OCI-LY3 (cell line): ENCODE measurements at regions not wholly inside any gene's neighbourhood (a gene's known extent, or its start where the extent isn't known, plus 50 kb on each side); places are given as distances from the start of the nearest gene placed in this dataset.

ENCODE experiments used
- H2AFZ ChIP-seq: fragments of 200-600, 300-600 bp; shearing (Covaris generic); 2 replicates; pipeline ENCODE4 v1.6.0; 2014; ENCODE audit warnings: antibody characterized with exemption, low read depth, low read length
- H3K27ac ChIP-seq: fragments of 200-600, 300-600 bp; sonication (generic); 2 replicates; pipeline ENCODE4 v1.5.1; 2014; ENCODE audit warnings: mild to moderate bottlenecking, low read length, moderate library complexity, mixed read lengths
- H3K27me3 ChIP-seq: fragments of 200-600, 300-600 bp; sonication (generic); 2 replicates; pipeline ENCODE4 v1.6.1; 2014; ENCODE audit warnings: low read depth, low read length, mixed read lengths
- H3K36me3 ChIP-seq: fragments of 200-600, 300-600 bp; sonication (generic); replicated peaks from 2 replicates; pipeline ENCODE3; 2014; ENCODE audit warnings: low read depth, low read length, mixed read lengths
- H3K4me1 ChIP-seq: fragments of 300-600, 200-600 bp; sonication (generic); 2 replicates; pipeline ENCODE4 v1.6.1; 2014; ENCODE audit warnings: low read length, mixed read lengths
- H3K4me2 ChIP-seq: fragments of 200-600, 300-600 bp; sonication (generic); 2 replicates; pipeline ENCODE4 v1.6.1; 2014; ENCODE audit warnings: low read length, mixed read lengths
- H3K4me3 ChIP-seq: fragments of 300-600, 200-600 bp; sonication (generic); 2 replicates; pipeline ENCODE4 v1.5.1; 2014; ENCODE audit warnings: antibody characterized with exemption, mild to moderate bottlenecking, low read length, moderate library complexity
- H3K79me2 ChIP-seq: fragments of 300-600, 200-600 bp; shearing (Covaris generic); 2 replicates; pipeline ENCODE4 v1.6.1; 2014; ENCODE audit warnings: mild to moderate bottlenecking, low read length, mixed read lengths
- H3K9ac ChIP-seq: fragments of 300-600, 200-600 bp; shearing (Covaris generic); 2 replicates; pipeline ENCODE4 v1.6.0; 2014; ENCODE audit warnings: mild to moderate bottlenecking, low read length, moderate library complexity
- H3K9me3 ChIP-seq: fragments of 200-600, 300-600 bp; shearing (Covaris generic); 2 replicates; pipeline ENCODE4 v1.6.1; 2014; ENCODE audit warnings: low read length, mixed read lengths; ENCODE audit not compliant: insufficient read depth
- H4K20me1 ChIP-seq: fragments of 200-600, 300-600 bp; sonication (generic); 2 replicates; pipeline ENCODE4 v1.6.1; 2016; ENCODE audit warnings: low read length, mixed read lengths; ENCODE audit not compliant: insufficient read depth
- EZH2phosphoT487 ChIP-seq: fragments of 200-600 bp; shearing (Covaris generic); IDR thresholded peaks from 2 replicates; pipeline ENCODE4 v1.6.1; 2018; ENCODE audit warnings: antibody characterized with exemption, mixed run types, low read depth
- TF ChIP-seq, protein P1 (sequence below): fragments of 200-600, 300-600 bp; sonication (generic); IDR thresholded peaks from 2 replicates; pipeline ENCODE4 v1.5.1; 2014; ENCODE audit warnings: antibody characterized with exemption, low read length, low read depth

- Histone ChIP-seq H3K4me2 (no peak overlapping the region), H3K4me3 (no peak overlapping the region), H2AFZ (no peak overlapping the region), H3K27me3 (no peaks in the 10 kb centered on the region), H3K36me3 (no peaks in the 10 kb centered on the region), H3K27ac (no peak overlapping the region), H4K20me1 (no peaks in the 10 kb centered on the region), H3K4me1 (no peaks in the 10 kb centered on the region), H3K79me2 (no peaks in the 10 kb centered on the region), H3K9ac (no peak overlapping the region), H3K9me3 (no peaks in the 10 kb centered on the region)
- TF ChIP-seq, protein P1, sequence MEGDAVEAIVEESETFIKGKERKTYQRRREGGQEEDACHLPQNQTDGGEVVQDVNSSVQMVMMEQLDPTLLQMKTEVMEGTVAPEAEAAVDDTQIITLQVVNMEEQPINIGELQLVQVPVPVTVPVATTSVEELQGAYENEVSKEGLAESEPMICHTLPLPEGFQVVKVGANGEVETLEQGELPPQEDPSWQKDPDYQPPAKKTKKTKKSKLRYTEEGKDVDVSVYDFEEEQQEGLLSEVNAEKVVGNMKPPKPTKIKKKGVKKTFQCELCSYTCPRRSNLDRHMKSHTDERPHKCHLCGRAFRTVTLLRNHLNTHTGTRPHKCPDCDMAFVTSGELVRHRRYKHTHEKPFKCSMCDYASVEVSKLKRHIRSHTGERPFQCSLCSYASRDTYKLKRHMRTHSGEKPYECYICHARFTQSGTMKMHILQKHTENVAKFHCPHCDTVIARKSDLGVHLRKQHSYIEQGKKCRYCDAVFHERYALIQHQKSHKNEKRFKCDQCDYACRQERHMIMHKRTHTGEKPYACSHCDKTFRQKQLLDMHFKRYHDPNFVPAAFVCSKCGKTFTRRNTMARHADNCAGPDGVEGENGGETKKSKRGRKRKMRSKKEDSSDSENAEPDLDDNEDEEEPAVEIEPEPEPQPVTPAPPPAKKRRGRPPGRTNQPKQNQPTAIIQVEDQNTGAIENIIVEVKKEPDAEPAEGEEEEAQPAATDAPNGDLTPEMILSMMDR: no peak
- TF ChIP-seq EZH2phosphoT487: no peak
These were observed 238.0 kb upstream of the DOK6 start for GRCh38 chr18:69162649-69163048.

- Histone ChIP-seq H3K27me3 (no peaks in the 10 kb centered on the region), H4K20me1 (no peaks in the 10 kb centered on the region)
These were observed 228.6 kb upstream of the DOK6 start for GRCh38 chr18:69172046-69172445.

GRCh38 chr18:69175681-69176080, 225.0 kb upstream of the DOK6 start:
- Histone ChIP-seq H4K20me1 (no peaks in the 10 kb centered on the region), H3K27me3 (no peaks in the 10 kb centered on the region), H2AFZ (no peak overlapping the region), H3K27ac (no peak overlapping the region), H3K9ac (no peak overlapping the region), H3K4me2 (no peak overlapping the region), H3K79me2 (no peaks in the 10 kb centered on the region), H3K4me3 (no peak overlapping the region), H3K9me3 (no peaks in the 10 kb centered on the region), H3K4me1 (no peaks in the 10 kb centered on the region), H3K36me3 (no peaks in the 10 kb centered on the region)
- TF ChIP-seq, protein P1: no peak
- TF ChIP-seq EZH2phosphoT487: no peak

More at GRCh38 chr18:69172046-69172445, 228.6 kb upstream of the DOK6 start:
- H3K9me3 ChIP-seq: no peaks in the 10 kb centered on the region
- TF ChIP-seq, protein P1: no peak
- TF ChIP-seq EZH2phosphoT487: no peak
- no peak overlapping the region for H3K4me3 ChIP-seq
- no peaks in the 10 kb centered on the region for H3K79me2 ChIP-seq
- no peak overlapping the region for H3K27ac ChIP-seq
- H3K4me2 ChIP-seq: no peak overlapping the region
- H3K4me1 ChIP-seq: no peaks in the 10 kb centered on the region
- H3K9ac ChIP-seq: no peak overlapping the region
- no peaks in the 10 kb centered on the region for H3K36me3 ChIP-seq
- no peak overlapping the region for H2AFZ ChIP-seq

DNA sequence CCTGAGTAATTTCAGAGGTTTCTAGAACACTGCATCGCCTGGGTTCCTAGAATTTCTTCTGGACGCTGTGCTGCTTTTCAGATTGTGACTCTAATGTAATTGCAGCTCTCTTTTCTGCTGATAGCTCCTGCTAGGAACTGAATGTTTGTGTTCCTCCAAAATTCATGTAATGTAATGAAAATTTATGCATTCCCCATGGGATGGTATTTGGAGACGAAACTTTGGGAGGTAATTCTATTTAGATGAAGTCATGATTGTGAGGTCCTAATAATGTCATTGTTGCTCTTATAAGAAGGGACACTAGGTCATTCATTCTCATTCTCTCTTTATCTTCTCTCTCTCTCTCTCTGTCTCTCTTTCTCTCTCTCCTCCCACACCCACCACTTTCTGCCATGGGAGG, 223.9 kb upstream of the DOK6 start:
- Histone ChIP-seq H3K27me3 (no peaks in the 10 kb centered on the region), H3K79me2 (no peaks in the 10 kb centered on the region), H3K4me2 (no peak overlapping the region), H4K20me1 (no peaks in the 10 kb centered on the region), H3K9me3 (no peaks in the 10 kb centered on the region), H3K27ac (no peak overlapping the region), H2AFZ (no peak overlapping the region), H3K9ac (no peak overlapping the region), H3K4me3 (no peak overlapping the region), H3K36me3 (no peaks in the 10 kb centered on the region), H3K4me1 (no peaks in the 10 kb centered on the region)
- TF ChIP-seq EZH2phosphoT487: no peak
- TF ChIP-seq, protein P1: no peak
